SK-N-SH (cell line): ENCODE measurements at regions not wholly inside any gene's neighbourhood (a gene's known extent, or its start where the extent isn't known, plus 50 kb on each side); places are given as distances from the start of the nearest gene placed in this dataset.

Source experiments
- CTCF ChIA-PET: fragments of 300-600, 350-600 bp; formaldehyde crosslinking; extraction: SDS; loops from one replicate; lab custom pipeline; 2021; lab: Yijun Ruan, JAX
- POLR2A ChIA-PET: fragments of 350-600 bp; sonication (Branson Sonifier 250); formaldehyde crosslinking; extraction: SDS; loops from one replicate; lab custom pipeline; 2020; ENCODE audit warnings: antibody characterized with exemption, inconsistent platforms; lab: Yijun Ruan, JAX
- DNase-seq: peaks from one replicate; pipeline ENCODE4 v3.0.0; 2012
- H2AFZ ChIP-seq: fragments of 200-600 bp; sonication (generic); 2 replicates; pipeline ENCODE4 v1.8.1; 2016; ENCODE audit warnings: antibody characterized with exemption, mild to moderate bottlenecking, low read depth
- H3F3A ChIP-seq: fragments of 200-600 bp; sonication (generic); replicated peaks from 2 replicates; pipeline ENCODE3; 2016; ENCODE audit warnings: antibody characterized with exemption, mild to moderate bottlenecking; ENCODE audit not compliant: insufficient read depth
- H3K27ac ChIP-seq, 2 experiments: fragments of 200-500 bp in 1 of 2; fragments of 200-600 bp in 1 of 2; sonication (Bioruptor generic) in 1 of 2; sonication (generic), shearing (Covaris generic) in 1 of 2; 2 replicates each; pipeline versions ENCODE4 v1.5.1 to v1.6.1; 2014 to 2016; ENCODE audit warnings: low read depth in 2 of 2, inconsistent platforms in 1 of 2, low read length in 1 of 2, mild to moderate bottlenecking in 1 of 2, mixed read lengths in 1 of 2
- H3K27me3 ChIP-seq: fragments of 200-600 bp; sonication (generic), shearing (Covaris generic); 2 replicates; pipeline ENCODE4 v1.6.1; 2016; ENCODE audit warnings: mixed run types; ENCODE audit not compliant: insufficient read depth
- H3K36me3 ChIP-seq, 2 experiments: fragments of 200-500 bp in 1 of 2; fragments of 200-600 bp in 1 of 2; sonication (Bioruptor generic) in 1 of 2; sonication (generic) in 1 of 2; replicated peaks in 1 of 2; 2 replicates each; pipeline versions ENCODE3 to v1.5.1; 2014 to 2016; ENCODE audit warnings: low read length in 1 of 2, mild to moderate bottlenecking in 1 of 2; ENCODE audit not compliant: insufficient read depth in 2 of 2, control insufficient read depth in 1 of 2
- H3K4me1 ChIP-seq, 2 experiments: fragments of 200-500 bp in 1 of 2; fragments of 200-600 bp in 1 of 2; sonication (Bioruptor generic) in 1 of 2; sonication (generic), shearing (Covaris generic) in 1 of 2; 2 replicates each; pipeline versions ENCODE4 v1.5.1 to v1.6.1; 2014 to 2016; ENCODE audit warnings: low read depth in 1 of 2, low read length in 1 of 2, mixed run types in 1 of 2; ENCODE audit not compliant: insufficient read depth in 2 of 2, control insufficient read depth in 1 of 2
- H3K4me2 ChIP-seq: fragments of 200-600 bp; sonication (generic), shearing (Covaris generic); 2 replicates; pipeline ENCODE4 v1.6.1; 2017; ENCODE audit warnings: mixed run types
- H3K4me3 ChIP-seq, 2 experiments: fragments of 200-500 bp in 1 of 2; fragments of 200-600 bp in 1 of 2; sonication (Bioruptor generic) in 1 of 2; sonication (generic), shearing (Covaris generic) in 1 of 2; 2 replicates each; pipeline versions ENCODE4 v1.5.1 to v1.8.1; 2014 to 2016; ENCODE audit warnings: low read depth in 2 of 2, inconsistent platforms in 1 of 2, low read length in 1 of 2, mild to moderate bottlenecking in 1 of 2, mixed read lengths in 1 of 2, moderate library complexity in 1 of 2
- H3K79me2 ChIP-seq: fragments of 200-600 bp; sonication (generic); 2 replicates; pipeline ENCODE4 v1.8.1; 2017; ENCODE audit warnings: mild to moderate bottlenecking; ENCODE audit not compliant: insufficient read depth
- H3K9ac ChIP-seq: fragments of 200-600 bp; sonication (generic); 2 replicates; pipeline ENCODE4 v1.6.1; 2017; ENCODE audit warnings: mixed run types
- H3K9me2 ChIP-seq: fragments of 200-600 bp; sonication (generic); 2 replicates; pipeline ENCODE4 v1.6.1; 2017; ENCODE audit warnings: mixed run types
- H3K9me3 ChIP-seq: fragments of 200-600 bp; sonication (generic); 2 replicates; pipeline ENCODE4 v1.6.1; 2017; ENCODE audit warnings: mixed run types, mild to moderate bottlenecking, moderate library complexity
- H4K20me1 ChIP-seq: fragments of 200-600 bp; sonication (generic); 2 replicates; pipeline ENCODE4 v1.6.1; 2017; ENCODE audit warnings: mild to moderate bottlenecking, mixed run types; ENCODE audit not compliant: insufficient read depth
- ELF1 ChIP-seq: IDR thresholded peaks from 2 replicates; pipeline ENCODE4 v1.4.0; 2012
- EP300 ChIP-seq, 2 experiments: IDR thresholded peaks; 2 replicates each; pipeline versions ENCODE4 v1.4.0 to v1.6.1; 2012; ENCODE audit warnings: borderline replicate concordance in 1 of 2, low read depth in 1 of 2, low read length in 1 of 2
- EZH2phosphoT487 ChIP-seq: fragments of 200-600 bp; sonication (generic); IDR thresholded peaks from 2 replicates; pipeline ENCODE4 v1.6.1; 2017; ENCODE audit warnings: low read depth, mixed run types, mild to moderate bottlenecking, antibody characterized with exemption, moderate library complexity, borderline replicate concordance
- FOSL2 ChIP-seq: IDR thresholded peaks from 2 replicates; pipeline ENCODE4 v1.4.0; 2012; ENCODE audit warnings: low read depth, mild to moderate bottlenecking, moderate library complexity, borderline replicate concordance
- FOXM1 ChIP-seq: IDR thresholded peaks from 2 replicates; pipeline ENCODE4 v1.4.0; 2012; ENCODE audit warnings: low read depth, mild to moderate bottlenecking
- IRF3 ChIP-seq: fragments of 150-350 bp; IDR thresholded peaks from 2 replicates; pipeline ENCODE4 v1.6.1; 2016; ENCODE audit warnings: mild to moderate bottlenecking, low read depth, low read length
- JUND ChIP-seq: IDR thresholded peaks from 2 replicates; pipeline ENCODE4 v1.4.0; 2012
- RAD21 ChIP-seq: IDR thresholded peaks from 2 replicates; pipeline ENCODE4 v1.6.1; 2012; ENCODE audit warnings: mild to moderate bottlenecking, low read length
- RCOR1 ChIP-seq: fragments of 150-350 bp; IDR thresholded peaks from 2 replicates; pipeline ENCODE4 v1.6.1; 2017; ENCODE audit warnings: antibody characterized with exemption, low read length
- RFX5 ChIP-seq: IDR thresholded peaks from 2 replicates; pipeline ENCODE4 v1.6.1; 2012; ENCODE audit warnings: mild to moderate bottlenecking, improper control_type of control experiment, low read length
- RXRA ChIP-seq: IDR thresholded peaks from 2 replicates; pipeline ENCODE4 v1.4.0; 2012; ENCODE audit warnings: low read depth, mild to moderate bottlenecking, borderline replicate concordance
- SIN3A ChIP-seq: IDR thresholded peaks from 2 replicates; pipeline ENCODE4 v1.6.1; 2012; ENCODE audit warnings: low read depth, mild to moderate bottlenecking, low read length, moderate library complexity, borderline replicate concordance
- SMC3 ChIP-seq: IDR thresholded peaks from 2 replicates; pipeline ENCODE4 v1.6.1; 2012; ENCODE audit warnings: low read depth, low read length, improper control_type of control experiment
- TCF12 ChIP-seq: IDR thresholded peaks from 2 replicates; pipeline ENCODE4 v1.4.0; 2012
- TEAD4 ChIP-seq: IDR thresholded peaks from 2 replicates; pipeline ENCODE4 v1.4.0; 2012; ENCODE audit warnings: mild to moderate bottlenecking, borderline replicate concordance; ENCODE audit not compliant: insufficient read depth
- WGBS: methylation state at CpG from one replicate; pipeline ENCODE4 v1.1.6; 2017; ENCODE audit warnings: low lambda C conversion rate; 5-methylcytosine and 5-hydroxymethylcytosine counted together
- TF ChIP-seq, protein P1 (sequence below): IDR thresholded peaks from 2 replicates; pipeline ENCODE4 v1.4.0; 2012; ENCODE audit warnings: low read depth, borderline replicate concordance
- TF ChIP-seq, protein P2 (sequence below): IDR thresholded peaks from 2 replicates; pipeline ENCODE4 v1.6.1; 2012; ENCODE audit warnings: mild to moderate bottlenecking, low read depth, low read length, moderate library complexity

GRCh38 chr21:38081708-38082107 is 165.5 kb upstream of the KCNJ6 start:
- no peak for DNase-seq
- Histone ChIP-seq H3K4me2 (no peak overlapping the region), H3K9me2 (no peaks in the 10 kb centered on the region), H3K9me3 (no peaks in the 10 kb centered on the region), H3K36me3 (no peaks in the 10 kb centered on the region), H3K27me3 (no peaks in the 10 kb centered on the region), H4K20me1 (no peaks in the 10 kb centered on the region), H3F3A (no peaks in the 10 kb centered on the region), H3K9ac (no peak overlapping the region), H3K27ac (no peak overlapping the region), H2AFZ (no peak overlapping the region), H3K79me2 (no peaks in the 10 kb centered on the region), H3K4me3 (no peak overlapping the region), H3K4me1 (no peaks in the 10 kb centered on the region)
- CTCF ChIA-PET, result no interaction called here
- no peak for TF ChIP-seq SIN3A
- TF ChIP-seq, protein P1, sequence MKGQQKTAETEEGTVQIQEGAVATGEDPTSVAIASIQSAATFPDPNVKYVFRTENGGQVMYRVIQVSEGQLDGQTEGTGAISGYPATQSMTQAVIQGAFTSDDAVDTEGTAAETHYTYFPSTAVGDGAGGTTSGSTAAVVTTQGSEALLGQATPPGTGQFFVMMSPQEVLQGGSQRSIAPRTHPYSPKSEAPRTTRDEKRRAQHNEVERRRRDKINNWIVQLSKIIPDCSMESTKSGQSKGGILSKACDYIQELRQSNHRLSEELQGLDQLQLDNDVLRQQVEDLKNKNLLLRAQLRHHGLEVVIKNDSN, result no peak
- 50% methylated on average over 9 of the region's 9 CpGs for WGBS
- POLR2A ChIA-PET, result no interaction called here

- no peaks in the 10 kb centered on the region for H3K4me1 ChIP-seq
- no peaks in the 10 kb centered on the region for H3K9me2 ChIP-seq
- TF ChIP-seq EZH2phosphoT487 (no peak), EP300 (IDR thresholded peaks at IDR 0.05; ENCODE audit: borderline replicate concordance in 1 of 2, low read depth in 1 of 2, low read length in 1 of 2) (no peak), SMC3 (no peak), RFX5 (no peak), IRF3 (no peak), RCOR1 (no peak)
- 26% methylated on average over 3 of the region's 4 CpGs for WGBS
- no peaks in the 10 kb centered on the region for H3K36me3 ChIP-seq
- H3F3A ChIP-seq, result no peaks in the 10 kb centered on the region
- H4K20me1 ChIP-seq, result no peaks in the 10 kb centered on the region
- POLR2A ChIA-PET, result no interaction called here
- no peak overlapping the region for H3K4me2 ChIP-seq
- DNase-seq, result no peak
- no peaks in the 10 kb centered on the region for H3K79me2 ChIP-seq
- H3K9ac ChIP-seq, result no peak overlapping the region
- no peaks in the 10 kb centered on the region for H3K9me3 ChIP-seq
- CTCF ChIA-PET, result interaction anchor here (0.9 to 1.5 kb wide), 2 partner anchors 44 to 66 kb away, joined by 3 read pairs; no protein-coding TSS in a partner anchor
- H3K27ac ChIP-seq, result no peak overlapping the region
- H2AFZ ChIP-seq, result no peak overlapping the region
- H3K27me3 ChIP-seq, result no peaks in the 10 kb centered on the region
- H3K4me3 ChIP-seq, result no peak overlapping the region
These were observed 166.8 kb upstream of the KCNJ6 start for GRCh38 chr21:38082936-38083485.

- H3K27me3 ChIP-seq, result no peaks in the 10 kb centered on the region
- no peak overlapping the region for H3K4me3 ChIP-seq
- no peak overlapping the region for H3K9ac ChIP-seq
- H3K36me3 ChIP-seq, result no peaks in the 10 kb centered on the region
- ChIA-PET CTCF (interaction anchor here (1.5 kb wide), 1 partner anchor 44 kb away, joined by 3 read pairs; no protein-coding TSS in a partner anchor), POLR2A (no interaction called here)
- H3K27ac ChIP-seq, result no peak overlapping the region
- no peaks in the 10 kb centered on the region for H3K9me2 ChIP-seq
- H4K20me1 ChIP-seq, result no peaks in the 10 kb centered on the region
- H3K4me1 ChIP-seq, result no peaks in the 10 kb centered on the region
- no peaks in the 10 kb centered on the region for H3K9me3 ChIP-seq
- no peak overlapping the region for H2AFZ ChIP-seq
- no peaks in the 10 kb centered on the region for H3K79me2 ChIP-seq
- no peak overlapping the region for H3K4me2 ChIP-seq
- H3F3A ChIP-seq, result no peaks in the 10 kb centered on the region
- DNase-seq, result no peak
- TF ChIP-seq, protein P1, result no peak
- TF ChIP-seq SMC3 (no peak), FOSL2 (no peak), RAD21 (no peak), FOXM1 (no peak), TCF12 (no peak), RFX5 (no peak), JUND (no peak), TEAD4 (no peak), ELF1 (no peak), RXRA (no peak)
- TF ChIP-seq, protein P2, sequence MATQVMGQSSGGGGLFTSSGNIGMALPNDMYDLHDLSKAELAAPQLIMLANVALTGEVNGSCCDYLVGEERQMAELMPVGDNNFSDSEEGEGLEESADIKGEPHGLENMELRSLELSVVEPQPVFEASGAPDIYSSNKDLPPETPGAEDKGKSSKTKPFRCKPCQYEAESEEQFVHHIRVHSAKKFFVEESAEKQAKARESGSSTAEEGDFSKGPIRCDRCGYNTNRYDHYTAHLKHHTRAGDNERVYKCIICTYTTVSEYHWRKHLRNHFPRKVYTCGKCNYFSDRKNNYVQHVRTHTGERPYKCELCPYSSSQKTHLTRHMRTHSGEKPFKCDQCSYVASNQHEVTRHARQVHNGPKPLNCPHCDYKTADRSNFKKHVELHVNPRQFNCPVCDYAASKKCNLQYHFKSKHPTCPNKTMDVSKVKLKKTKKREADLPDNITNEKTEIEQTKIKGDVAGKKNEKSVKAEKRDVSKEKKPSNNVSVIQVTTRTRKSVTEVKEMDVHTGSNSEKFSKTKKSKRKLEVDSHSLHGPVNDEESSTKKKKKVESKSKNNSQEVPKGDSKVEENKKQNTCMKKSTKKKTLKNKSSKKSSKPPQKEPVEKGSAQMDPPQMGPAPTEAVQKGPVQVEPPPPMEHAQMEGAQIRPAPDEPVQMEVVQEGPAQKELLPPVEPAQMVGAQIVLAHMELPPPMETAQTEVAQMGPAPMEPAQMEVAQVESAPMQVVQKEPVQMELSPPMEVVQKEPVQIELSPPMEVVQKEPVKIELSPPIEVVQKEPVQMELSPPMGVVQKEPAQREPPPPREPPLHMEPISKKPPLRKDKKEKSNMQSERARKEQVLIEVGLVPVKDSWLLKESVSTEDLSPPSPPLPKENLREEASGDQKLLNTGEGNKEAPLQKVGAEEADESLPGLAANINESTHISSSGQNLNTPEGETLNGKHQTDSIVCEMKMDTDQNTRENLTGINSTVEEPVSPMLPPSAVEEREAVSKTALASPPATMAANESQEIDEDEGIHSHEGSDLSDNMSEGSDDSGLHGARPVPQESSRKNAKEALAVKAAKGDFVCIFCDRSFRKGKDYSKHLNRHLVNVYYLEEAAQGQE, result no peak
These were observed 167.3 kb upstream of the KCNJ6 start for GRCh38 chr21:38083535-38083934.
